ENCODE measurements at regions not wholly inside any gene's neighbourhood (a gene's known extent, or its start where the extent isn't known, plus 50 kb on each side); places are given as distances from the start of the nearest gene placed in this dataset.

DNA sequence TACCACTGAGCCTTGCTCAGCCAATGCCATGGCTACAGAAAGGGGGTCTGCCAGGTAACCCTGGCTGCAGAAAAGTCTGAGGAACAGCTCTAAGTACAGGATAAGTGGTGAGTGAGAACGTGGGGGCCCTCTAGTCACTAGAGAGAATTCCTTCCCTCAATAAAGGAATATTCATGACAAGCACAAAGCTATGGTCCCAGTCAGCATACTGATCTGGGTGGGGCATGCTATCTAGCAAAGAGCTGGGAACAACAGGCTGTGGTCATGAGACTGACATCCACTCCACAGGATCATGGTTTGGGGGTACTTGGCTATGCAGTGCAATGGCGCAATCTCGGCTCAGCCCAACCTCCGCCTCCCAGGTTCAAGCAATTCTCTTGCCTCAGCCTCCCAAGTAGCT, 140.4 kb downstream of the MTHFS start (continued):
- TF ChIP-seq EGR1 (IDR thresholded peaks at IDR 0.05; ENCODE audit: borderline replicate concordance, low read depth, low read length) (no peak), POLR2A (IDR thresholded peaks at IDR 0.05; ENCODE audit: control extremely low read depth in 1 of 2, low read depth in 2 of 2, low read length in 2 of 2) (no peak), TEAD4 (IDR thresholded peaks at IDR 0.05; ENCODE audit: low read depth, low read length) (no peak), SP4 (IDR thresholded peaks at IDR 0.05; ENCODE audit: low read length) (no peak), BRCA1 (IDR thresholded peaks at IDR 0.05; ENCODE audit: low read depth, low read length) (no peak)
- TF ChIP-seq, protein P1, sequence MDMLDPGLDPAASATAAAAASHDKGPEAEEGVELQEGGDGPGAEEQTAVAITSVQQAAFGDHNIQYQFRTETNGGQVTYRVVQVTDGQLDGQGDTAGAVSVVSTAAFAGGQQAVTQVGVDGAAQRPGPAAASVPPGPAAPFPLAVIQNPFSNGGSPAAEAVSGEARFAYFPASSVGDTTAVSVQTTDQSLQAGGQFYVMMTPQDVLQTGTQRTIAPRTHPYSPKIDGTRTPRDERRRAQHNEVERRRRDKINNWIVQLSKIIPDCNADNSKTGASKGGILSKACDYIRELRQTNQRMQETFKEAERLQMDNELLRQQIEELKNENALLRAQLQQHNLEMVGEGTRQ (IDR thresholded peaks at IDR 0.05; ENCODE audit: low read length): no peak

All from H1 (cell line).